Calu3 (cell line): ENCODE measurements at regions not wholly inside any gene's neighbourhood (a gene's known extent, or its start where the extent isn't known, plus 50 kb on each side); places are given as distances from the start of the nearest gene placed in this dataset.
"Not testable (repeated sequence)": the region's sequence is repeated elsewhere in the genome, so short reads cannot be mapped to it uniquely, and the experiment has no call there.

Experiments used
- BruUV-seq: library from RNA; stranded (reverse); fragments of 400-500 nt; replicated peaks from 2 replicates; lab custom pipeline; 2021; lab: Mats Ljungman, UMichigan
- CTCF ChIA-PET: fragments of 300-600 bp; sonication (Branson Sonifier 250); formaldehyde crosslinking; loops from one replicate; lab custom pipeline; 2022; ENCODE audit warnings: antibody characterized with exemption; lab: Charles Lee
- DNase-seq: peaks from one replicate; pipeline ENCODE4 v3.0.0; 2022
- H3K27ac Mint-ChIP-seq: one replicate; pipeline ENCODE4 v1.8.0; 2022; ENCODE audit warnings: mixed read lengths; ENCODE audit not compliant: unreplicated experiment
- H3K27me3 Mint-ChIP-seq: one replicate; pipeline ENCODE4 v1.8.0; 2022; ENCODE audit warnings: mixed read lengths; ENCODE audit not compliant: unreplicated experiment
- H3K36me3 Mint-ChIP-seq: one replicate; pipeline ENCODE4 v1.8.0; 2022; ENCODE audit warnings: mild to moderate bottlenecking, moderate library complexity, mixed read lengths; ENCODE audit not compliant: insufficient read depth, unreplicated experiment
- H3K4me1 Mint-ChIP-seq: one replicate; pipeline ENCODE4 v1.8.0; 2022; ENCODE audit warnings: mild to moderate bottlenecking, low read depth, mixed read lengths; ENCODE audit not compliant: unreplicated experiment
- H3K4me3 Mint-ChIP-seq: one replicate; pipeline ENCODE4 v1.8.0; 2022; ENCODE audit warnings: mild to moderate bottlenecking, low read depth, moderate library complexity, mixed read lengths; ENCODE audit not compliant: unreplicated experiment
- H3K9me3 Mint-ChIP-seq: one replicate; pipeline ENCODE4 v1.8.0; 2022; ENCODE audit warnings: low read depth, mixed read lengths; ENCODE audit not compliant: unreplicated experiment
- CTCF ChIP-seq: fragments of 200-600 bp; IDR thresholded peaks from one replicate; pipeline ENCODE4 v1.8.0; 2022; ENCODE audit warnings: antibody characterized with exemption; ENCODE audit not compliant: unreplicated experiment
- intact Hi-C: fragments of 100-400 bp; cut with micrococcal nuclease; formaldehyde crosslinking; loops from one replicate; pipeline ENCODE4 v1.10.0; 2022; ENCODE audit not compliant: unreplicated experiment

- no peak overlapping the region for H3K27ac Mint-ChIP-seq
- H3K9me3 Mint-ChIP-seq = no peaks in the 10 kb centered on the region
- no peaks in the 10 kb centered on the region for H3K36me3 Mint-ChIP-seq
- no peaks in the 10 kb centered on the region for H3K27me3 Mint-ChIP-seq
- no TSS peak for BruUV-seq
- intact Hi-C loops = no loop called here
- no peak overlapping the region for H3K4me3 Mint-ChIP-seq
- DNase-seq = no peak
- CTCF ChIA-PET = no interaction called here
- TF ChIP-seq CTCF = no peak
- no peaks in the 10 kb centered on the region for H3K4me1 Mint-ChIP-seq
Observed at GRCh38 chr21:35556536-35556935, 503.8 kb downstream of the SETD4 start.

- H3K27ac Mint-ChIP-seq, H3K4me1 Mint-ChIP-seq, intact Hi-C loops, H3K4me3 Mint-ChIP-seq, H3K36me3 Mint-ChIP-seq, DNase-seq, CTCF ChIA-PET, H3K27me3 Mint-ChIP-seq, H3K9me3 Mint-ChIP-seq, BruUV-seq: not testable (repeated sequence)
Observed at GRCh38 chr21:35552483-35552882, 503.4 kb upstream of the RUNX1 start.

GRCh38 chr21:35548904-35549615, 500.0 kb upstream of the RUNX1 start:
- H3K9me3 Mint-ChIP-seq = peaks cover 4% of the 10 kb centered on the region
- no peak overlapping the region for H3K27ac Mint-ChIP-seq
- H3K36me3 Mint-ChIP-seq = no peaks in the 10 kb centered on the region
- CTCF ChIA-PET = no interaction called here
- no peaks in the 10 kb centered on the region for H3K27me3 Mint-ChIP-seq
- no peak overlapping the region for H3K4me3 Mint-ChIP-seq
- no peak for DNase-seq
- no peaks in the 10 kb centered on the region for H3K4me1 Mint-ChIP-seq
- TF ChIP-seq CTCF = no peak
- no TSS peak for BruUV-seq
- intact Hi-C loops = no loop called here

- no peaks in the 10 kb centered on the region for H3K36me3 Mint-ChIP-seq
- TF ChIP-seq CTCF = no peak
- no peaks in the 10 kb centered on the region for H3K4me1 Mint-ChIP-seq
- no peak overlapping the region for H3K4me3 Mint-ChIP-seq
- no peak overlapping the region for H3K27ac Mint-ChIP-seq
- no peaks in the 10 kb centered on the region for H3K27me3 Mint-ChIP-seq
- BruUV-seq = no TSS peak
- intact Hi-C loops = no loop called here
- H3K9me3 Mint-ChIP-seq = peaks cover 4% of the 10 kb centered on the region
- CTCF ChIA-PET = no interaction called here
- no peak for DNase-seq
Observed at GRCh38 chr21:35547946-35548774, 499.1 kb upstream of the RUNX1 start.

- TF ChIP-seq CTCF = no peak
- no peak overlapping the region for H3K4me3 Mint-ChIP-seq
- CTCF ChIA-PET = no interaction called here
- no peak overlapping the region for H3K27ac Mint-ChIP-seq
- H3K4me1 Mint-ChIP-seq = no peaks in the 10 kb centered on the region
- BruUV-seq = no TSS peak
- peaks cover 4% of the 10 kb centered on the region for H3K9me3 Mint-ChIP-seq
- no peak for DNase-seq
- no peaks in the 10 kb centered on the region for H3K36me3 Mint-ChIP-seq
- intact Hi-C loops = no loop called here
- no peaks in the 10 kb centered on the region for H3K27me3 Mint-ChIP-seq
Observed at GRCh38 chr21:35543746-35544145, 494.6 kb upstream of the RUNX1 start.
